NCI-H82 treated with DMSO at 0.1 percent for 48 hours (cell line): ENCODE measurements at regions not wholly inside any gene's neighbourhood (a gene's known extent, or its start where the extent isn't known, plus 50 kb on each side); places are given as distances from the start of the nearest gene placed in this dataset.

Experiments
- DNase-seq: peaks from one replicate; lab custom pipeline; 2025; ENCODE audit not compliant: unreplicated experiment; lab: John Stamatoyannopoulos, UW

DNA sequence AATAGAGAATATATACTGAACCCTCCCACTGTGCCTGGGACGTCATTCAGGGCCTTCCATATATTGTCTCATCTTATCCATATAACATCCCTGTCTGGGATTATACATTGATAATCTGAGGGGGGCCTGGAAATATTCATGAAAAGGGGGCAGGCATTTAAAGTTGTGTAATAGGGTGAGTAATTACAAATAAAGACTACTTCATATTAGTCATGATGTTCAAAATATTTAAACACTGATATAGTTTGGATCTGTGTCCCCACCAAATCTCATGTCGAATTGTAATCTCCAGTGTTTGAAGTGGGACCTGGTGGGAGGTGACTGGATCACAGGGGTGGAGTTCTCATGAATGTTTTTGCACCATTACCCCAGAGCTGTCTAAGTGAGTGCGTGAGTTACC, 97.8 kb downstream of the AQP9 start:
- DNase-seq, result no peak

DNA sequence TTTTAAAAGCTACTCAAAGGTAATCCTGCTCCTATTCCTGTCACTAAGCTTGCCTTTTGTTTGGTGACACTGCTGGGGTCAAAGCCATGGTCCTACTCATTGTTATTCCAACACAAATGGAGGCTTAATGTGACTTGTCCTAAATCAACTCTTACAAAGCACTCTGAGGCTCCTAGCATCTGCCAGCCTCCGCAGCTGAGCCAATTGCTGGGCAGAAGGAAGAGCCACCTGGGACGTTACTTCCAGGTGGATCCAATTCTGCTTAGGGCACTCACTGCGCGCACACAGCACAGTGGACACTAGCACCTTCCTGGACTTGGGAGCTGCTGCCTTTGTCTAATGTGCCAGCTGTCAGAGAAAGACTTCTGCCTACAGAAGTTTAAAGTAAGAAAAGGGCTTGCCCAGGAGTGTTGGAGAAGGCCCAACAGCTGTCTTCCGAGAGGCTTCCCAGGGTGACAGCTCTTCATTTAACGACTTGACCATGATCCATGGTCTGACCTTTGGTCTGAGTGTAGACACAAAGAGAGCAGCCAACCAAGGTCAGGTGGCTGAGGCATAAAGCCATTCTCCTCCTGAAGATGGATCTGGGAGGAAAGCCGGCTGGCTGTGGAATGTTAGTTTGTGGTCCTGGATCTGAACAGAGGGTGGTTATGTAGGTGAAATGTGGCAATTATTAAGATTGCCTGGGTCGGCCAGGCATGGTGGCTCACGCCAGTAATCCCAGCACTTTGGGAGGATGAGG, 102.2 kb downstream of the AQP9 start:
- DNase-seq, result no peak

DNA sequence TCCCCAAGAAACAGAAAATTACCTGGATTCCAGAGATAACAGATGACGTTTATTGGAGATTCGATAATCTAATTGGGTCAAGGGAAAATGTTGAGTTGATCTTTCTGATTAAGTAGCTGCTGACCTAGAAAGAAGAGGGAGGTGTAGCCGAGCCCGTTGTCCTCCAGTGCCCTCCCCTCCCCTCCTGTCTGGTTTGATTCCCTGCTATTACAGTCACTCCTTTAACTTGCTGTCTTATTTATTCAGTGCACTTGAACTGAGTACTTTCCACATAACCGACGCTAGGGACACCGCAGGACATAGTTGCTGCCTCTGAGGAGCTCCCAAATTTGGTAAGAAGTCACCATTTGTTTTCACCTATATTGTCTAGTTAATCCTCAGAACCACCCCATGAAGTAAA, 103.7 kb downstream of the AQP9 start:
- no peak for DNase-seq

DNA sequence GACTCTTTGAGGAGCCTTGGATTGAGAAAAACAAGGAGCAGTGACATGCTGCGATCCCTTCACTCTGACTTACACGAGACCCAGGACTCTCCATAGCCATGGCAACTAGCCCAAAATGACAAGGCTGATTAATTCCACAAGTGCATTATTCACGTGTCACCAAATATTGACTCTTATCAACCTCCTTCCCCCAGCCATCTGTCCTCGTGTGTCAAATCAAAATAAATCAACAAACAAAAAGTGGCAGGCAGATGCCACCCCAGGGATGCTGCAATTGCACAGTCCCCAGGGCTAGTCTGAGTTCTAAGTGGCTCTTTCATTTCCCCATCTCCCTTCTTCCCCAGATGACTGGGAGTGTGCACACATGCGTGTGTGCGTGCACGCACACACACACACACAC, 104.9 kb downstream of the AQP9 start:
- no peak for DNase-seq

DNA sequence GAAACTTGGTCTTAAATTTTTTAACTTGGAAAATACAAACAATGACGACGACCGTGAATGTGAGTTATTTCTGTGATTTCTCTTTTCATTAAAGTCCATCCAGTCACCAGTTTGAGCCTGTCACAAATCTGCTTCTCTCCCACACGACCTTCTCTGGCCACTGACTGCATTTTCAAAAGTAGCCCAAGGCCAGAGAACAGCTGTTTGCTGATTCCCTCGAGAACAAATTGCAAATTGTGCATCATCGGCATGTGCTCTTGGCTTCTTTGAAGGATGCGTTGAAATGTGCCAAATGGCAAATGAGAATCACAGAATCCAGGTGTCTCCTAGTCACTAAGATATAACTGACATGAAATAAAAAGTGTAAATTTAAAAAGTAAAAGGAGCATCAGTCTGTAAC, 106.4 kb downstream of the AQP9 start:
- DNase-seq, result no peak

DNA sequence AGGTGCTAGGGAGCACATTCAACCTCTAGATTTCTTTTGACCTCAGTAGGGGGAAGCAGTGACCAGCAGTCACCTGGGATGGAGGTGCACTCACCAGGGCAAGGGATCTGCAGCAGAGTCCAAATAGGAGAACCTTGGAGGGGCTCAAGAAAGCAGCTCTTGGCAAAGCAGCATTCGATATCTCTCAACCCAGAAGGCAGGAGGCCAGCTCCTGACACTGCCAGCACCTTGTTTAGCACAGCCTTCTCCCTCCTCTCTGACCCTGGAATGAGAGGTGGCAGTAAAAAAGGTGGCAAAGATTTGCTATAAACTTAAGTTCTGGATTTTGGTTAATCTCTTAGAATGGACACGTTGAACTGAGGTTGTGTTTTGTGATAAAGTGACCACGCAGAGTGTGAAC, 107.9 kb downstream of the AQP9 start:
- DNase-seq, result no peak

DNA sequence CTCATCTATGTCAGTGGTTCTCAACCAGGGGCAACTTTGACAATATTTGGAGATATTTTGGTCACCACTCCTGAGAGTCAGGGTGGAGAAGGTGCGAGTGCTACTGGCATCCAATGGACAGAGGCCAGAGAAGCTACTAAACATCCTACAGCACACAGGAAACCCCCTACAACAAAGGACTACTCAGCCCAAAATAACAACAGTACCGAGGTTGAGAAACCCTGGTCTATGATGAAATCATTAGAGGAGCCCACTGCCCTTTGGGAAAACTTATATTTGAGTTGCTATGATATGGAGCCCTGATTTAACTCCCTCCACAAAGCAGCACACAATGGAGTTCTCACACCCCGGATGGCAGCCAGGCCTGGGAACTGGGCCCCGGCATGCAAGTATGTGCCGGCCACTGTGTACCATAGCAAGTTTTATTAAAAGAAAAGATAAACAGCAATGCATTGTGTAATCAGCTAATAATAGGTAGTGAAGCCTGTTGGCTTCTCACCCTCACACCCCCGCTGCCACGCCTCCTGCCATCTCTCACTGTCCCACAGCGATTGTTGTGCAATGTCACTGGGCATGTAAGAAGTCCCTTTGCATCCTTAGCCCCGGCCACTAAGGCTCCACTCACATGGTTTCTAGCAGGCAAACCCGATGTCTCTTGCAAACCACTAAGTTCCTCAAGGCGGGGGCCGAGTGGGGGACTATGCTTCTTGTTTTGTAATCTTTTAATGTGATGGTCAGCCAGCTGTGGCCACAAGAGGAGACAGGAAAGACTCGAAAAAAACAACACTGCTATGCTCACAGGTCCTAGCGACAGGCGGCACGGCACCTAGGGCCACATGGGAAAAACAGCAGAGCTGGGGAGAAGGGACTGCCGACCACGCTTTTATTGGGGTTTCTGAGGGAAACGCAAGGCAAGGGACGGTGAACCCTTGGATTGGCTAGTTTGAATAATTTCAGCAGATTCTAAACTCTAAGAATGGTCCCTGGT, 110.0 kb downstream of the AQP9 start:
- no peak for DNase-seq

DNA sequence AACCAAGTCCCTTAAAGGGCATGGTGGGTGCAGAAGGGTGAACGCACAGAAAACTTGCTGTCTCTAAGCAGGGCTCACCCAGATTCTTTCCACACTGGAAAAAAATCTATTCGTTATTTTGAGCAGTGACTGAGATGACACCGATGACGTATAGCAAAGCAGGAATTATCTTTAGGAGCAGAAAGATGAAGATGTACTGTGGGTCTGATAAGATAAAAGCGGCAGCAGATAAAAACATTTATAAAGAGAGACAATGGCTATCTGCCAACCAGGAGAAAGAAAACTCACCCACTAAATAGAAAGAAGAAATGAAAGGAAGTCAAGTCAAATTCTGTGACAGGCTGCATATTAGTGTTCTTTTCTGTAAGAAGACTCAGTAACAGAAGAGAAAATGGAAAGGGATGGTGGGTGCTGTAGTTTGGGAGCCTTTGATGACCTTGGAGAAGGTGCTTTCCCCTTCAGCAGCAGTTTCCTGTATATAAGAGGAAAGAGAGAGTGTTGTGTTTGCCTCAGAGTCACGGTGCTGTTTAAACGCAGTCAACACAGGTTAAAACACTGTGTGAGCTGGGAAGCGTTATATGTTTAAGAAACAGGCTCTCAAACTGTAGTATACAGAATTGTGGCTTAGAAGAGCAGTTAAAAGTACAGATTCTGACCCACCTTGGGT, 111.6 kb downstream of the AQP9 start:
- no peak for DNase-seq

DNA sequence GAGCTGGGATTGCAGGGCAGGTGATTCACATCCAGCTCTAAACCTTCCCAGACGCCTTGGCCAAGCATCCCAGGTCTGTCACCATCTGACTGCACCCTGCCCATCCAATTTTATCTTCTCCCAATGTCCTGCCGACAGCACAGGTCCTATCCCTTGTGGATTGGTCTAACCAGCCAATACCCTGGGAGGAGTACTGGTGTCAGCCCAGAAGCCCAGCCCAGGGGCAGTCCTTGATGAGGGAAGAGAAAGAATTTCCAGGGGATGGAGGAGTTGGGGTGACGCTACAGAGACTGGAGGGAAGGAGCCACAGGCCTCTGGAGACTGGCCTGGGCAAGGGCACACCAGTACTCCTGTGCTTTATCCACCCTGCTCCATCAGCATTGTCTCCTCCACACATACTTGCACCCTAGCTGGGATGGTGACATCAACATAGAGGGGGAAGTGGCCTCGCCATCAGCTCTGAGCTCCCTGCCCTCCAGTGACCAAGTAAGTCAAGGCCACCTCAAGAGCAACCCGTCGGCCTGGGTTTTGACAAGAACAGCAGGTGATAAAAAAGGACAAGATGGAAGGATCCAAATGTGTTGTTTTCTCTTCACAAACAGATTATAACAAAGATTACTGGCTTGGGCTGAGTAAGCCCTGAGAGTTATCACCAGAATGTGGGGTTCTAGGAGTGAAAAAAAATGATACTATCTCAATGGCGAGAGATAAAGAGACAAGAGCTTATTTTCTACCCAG, 114.6 kb downstream of the AQP9 start:
- no peak for DNase-seq

DNA sequence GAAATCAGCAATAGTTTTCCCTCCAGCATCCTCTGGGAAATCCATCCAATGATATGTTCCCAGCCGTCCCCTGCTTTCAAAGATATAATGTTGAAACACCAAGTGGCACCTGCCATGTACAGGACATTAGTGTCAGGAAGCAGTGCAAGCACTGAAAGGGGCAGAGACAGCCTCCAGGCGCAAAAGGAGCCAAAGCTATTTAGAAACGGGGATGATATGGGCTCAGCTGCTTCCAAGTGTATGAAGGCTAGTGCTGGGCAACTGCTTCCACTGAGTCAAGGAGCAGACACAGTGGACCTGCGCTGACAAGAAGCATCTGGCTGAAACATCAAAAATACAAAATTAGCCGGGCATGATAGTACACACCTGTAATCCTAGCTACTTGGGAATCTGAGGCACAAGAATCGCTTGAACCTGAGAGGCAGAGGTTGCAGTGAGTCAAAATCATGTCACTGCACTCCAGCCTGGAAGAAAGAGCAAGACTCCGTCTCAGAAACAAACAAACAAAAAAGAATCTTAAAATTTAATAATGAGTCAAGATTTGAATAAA, 119.7 kb downstream of the AQP9 start:
- DNase-seq, result no peak

DNA sequence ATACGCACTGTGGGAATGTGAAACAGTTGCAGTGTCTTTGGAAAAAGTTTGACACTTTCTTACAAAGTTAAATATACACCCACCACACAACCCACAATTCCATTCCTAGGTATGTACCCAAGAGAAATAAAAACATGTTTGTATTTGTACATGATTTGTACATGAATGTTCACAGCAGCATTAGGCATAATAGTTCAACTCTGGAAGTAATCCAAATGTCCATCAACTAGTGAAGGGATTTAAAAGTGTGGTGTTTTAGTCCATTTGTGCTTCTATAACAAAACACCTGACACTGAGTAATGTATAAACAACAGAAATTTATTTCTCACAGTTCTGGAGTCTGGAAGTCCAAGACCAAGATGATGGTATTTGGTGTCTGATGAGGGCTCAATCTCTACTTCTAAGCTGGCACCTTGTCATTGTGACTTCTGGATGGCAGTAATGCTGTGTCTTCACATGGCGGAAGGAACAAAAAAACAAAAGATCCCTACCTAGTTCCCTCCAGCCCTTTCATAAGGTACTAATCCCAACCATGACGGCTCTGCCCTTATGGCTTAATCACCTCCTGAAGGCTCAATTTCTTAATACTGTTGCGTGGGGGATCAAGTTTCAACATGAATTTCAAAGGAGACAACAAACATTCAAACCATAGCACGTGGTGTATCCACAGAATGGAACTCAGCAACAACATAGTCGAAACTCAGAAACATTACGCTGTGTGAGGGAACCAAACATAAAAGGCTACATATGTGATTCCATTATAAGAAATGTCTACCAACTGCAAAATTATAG, 120.5 kb downstream of the AQP9 start:
- DNase-seq, result peak; percentile 34

DNA sequence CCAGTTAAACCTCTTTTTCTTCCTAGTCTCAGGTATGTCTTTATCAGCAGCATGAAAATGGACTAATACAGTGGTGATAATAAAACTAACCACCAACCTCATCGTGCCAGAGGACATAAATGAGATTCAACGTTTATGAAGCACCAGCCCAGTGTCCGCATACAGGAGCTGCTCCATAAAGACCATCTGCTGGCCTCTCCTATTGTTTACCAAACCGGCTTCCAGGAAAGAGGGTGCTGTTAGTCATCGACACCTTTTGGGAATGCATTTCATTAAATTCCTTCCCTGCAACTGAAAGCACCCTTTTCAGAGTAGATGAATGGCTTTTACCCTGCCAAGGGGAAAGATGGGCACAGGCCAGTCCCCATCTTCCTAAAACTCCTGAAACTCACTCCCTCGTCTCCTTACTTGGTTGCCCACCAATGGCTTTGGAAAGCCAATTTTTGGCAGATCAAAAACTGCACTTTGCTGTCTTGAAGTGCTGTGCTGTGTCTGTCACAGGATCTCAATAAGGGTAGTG, 122.1 kb downstream of the AQP9 start:
- no peak for DNase-seq

DNA sequence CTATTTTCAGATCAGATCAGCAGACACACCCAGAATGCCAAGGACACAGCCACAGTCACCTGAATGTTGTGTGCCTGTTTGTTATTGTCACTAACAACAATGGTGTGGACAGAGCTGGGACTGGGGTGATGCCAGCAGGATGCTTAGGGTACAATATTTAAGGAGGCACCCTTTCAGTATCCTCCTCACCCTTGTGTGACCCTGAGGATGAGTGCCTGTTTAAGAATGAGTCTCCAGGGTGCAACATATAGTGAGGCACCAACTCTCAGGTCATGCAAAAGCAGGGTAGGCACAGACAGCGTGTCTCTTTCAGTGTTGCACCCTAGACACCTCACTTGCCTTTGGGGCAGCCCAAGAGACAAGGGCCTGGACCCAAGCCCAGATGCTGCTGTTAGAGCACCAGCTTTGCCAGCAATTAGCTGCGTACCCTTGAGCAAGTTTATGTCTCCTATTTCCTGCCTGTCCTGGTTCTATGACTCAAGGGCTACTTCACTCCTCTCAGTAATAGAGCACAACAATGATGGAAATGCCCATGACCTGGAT, 122.6 kb downstream of the AQP9 start:
- no peak for DNase-seq

DNA sequence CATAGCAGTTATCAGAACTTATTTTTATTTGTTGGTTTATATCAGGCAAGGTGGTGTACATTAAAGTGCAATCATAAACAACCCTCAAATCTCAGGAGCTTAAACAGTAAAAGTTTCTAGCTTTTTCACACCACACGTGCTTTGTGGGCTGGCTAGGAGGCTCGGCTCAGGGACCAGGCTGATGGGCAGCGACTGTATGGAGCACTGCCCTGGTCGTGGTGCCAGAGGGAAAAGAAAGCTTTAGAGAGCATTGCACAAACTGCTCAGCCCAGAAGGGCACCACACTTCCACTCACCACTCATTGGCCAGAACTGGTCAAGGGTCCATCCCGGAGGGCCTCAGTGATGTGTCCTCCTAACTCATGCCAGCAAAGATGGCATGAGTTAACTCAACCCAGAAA, 123.2 kb downstream of the AQP9 start:
- DNase-seq, result no peak

DNA sequence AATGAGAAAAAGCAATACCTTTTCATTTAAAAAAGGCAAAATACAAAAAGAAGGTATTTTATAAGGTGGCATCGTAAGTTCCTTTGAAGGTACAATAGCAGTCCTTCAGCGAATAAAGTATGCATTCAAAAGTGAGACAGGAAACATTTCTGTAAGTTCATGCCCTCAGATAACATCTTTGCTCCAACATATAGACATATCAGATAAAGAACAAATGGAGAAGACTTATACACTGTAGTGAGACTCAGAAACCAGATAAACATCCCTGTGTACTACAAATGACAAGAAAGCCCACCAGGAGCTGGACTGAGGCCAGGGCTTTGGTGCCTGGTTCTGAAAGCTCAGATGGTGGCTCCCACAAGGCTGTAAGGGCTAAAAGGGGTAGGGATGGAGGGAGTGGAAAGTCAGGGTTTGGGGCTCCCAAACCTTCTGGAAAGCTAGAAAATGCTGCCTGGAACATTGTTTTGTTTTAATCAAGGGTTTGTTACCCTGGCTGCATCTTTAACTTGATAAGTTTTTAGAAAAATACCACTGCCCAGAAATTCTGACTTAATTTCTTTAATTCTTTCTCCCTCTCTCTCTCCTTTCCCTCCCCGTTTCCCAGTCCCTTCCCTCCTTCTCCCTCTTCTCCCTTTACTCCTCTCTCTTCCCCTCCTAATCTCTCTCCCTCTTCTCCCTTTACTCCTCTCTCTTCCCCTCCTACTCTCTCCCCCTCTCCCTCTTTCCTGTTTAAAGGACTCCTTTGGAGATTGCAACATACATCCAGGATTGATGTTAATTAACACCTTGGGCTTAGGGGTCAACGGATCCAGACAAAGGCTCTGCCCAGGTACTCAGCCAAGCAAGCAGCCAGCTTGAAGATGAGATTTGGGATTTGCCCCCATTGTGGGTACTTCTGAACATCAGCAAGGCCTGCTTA, 126.1 kb downstream of the AQP9 start:
- DNase-seq, result no peak

DNA sequence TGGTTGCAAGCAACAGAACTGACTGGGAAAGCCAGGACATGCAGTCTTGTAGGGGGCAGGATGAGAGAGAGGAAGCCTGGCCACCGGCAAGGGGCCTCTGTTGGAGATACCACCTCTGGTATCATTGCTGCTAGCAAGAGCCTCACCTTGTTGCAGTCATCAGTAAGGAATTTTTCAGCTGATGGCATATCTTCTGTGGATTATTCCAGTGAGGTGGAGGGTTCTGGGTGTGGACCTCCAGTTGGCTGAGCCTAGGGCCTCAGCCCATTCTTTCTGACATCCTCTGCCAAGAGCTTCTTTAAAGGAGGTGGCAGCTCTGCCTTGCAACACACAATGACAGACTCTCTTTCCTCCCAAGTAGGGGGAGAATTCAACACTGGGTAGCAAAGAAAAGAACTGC, 128.9 kb downstream of the AQP9 start:
- DNase-seq, result no peak

DNA sequence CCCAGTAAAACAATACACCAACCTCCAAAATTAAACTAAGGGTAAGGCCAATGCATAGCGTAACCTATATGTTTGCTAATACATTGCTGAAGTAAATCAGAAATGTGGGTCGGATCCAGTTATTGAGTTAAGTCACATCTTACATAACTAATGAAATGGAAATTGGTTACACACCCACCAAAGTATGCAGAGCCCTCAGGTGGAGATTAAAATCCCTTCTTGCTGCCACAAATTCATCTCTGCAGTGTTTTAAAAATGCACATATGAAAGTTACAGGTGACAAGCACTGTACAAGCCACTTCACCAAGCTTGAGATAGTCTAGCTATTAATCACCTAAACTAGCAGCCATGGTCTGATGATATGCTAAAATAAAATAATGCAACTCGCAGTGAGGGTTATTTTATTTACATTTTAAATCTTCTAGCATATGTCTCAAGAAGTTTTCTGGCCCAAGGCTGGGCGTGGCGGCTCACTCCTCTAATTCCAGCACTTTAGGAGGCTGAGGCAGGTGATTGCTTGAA, 130.6 kb downstream of the AQP9 start:
- DNase-seq, result no peak
